CD14-positive monocyte (primary cell): ENCODE measurements at regions not wholly inside any gene's neighbourhood (a gene's known extent, or its start where the extent isn't known, plus 50 kb on each side); places are given as distances from the start of the nearest gene placed in this dataset.

Experiments used
- DNase-seq, 3 donors: peaks; one replicate each; pipeline ENCODE4 v3.0.0-alpha.2; 2011 to 2022
- H2AFZ ChIP-seq: 2 replicates; pipeline ENCODE4 v1.6.0; 2012; ENCODE audit warnings: mild to moderate bottlenecking, low read depth, low read length, inconsistent platforms; ENCODE audit not compliant: insufficient read depth, poor library complexity, severe bottlenecking
- H3K27ac ChIP-seq, 2 donors: 1 replicate in 1 of 2; 2 replicates in 1 of 2; pipeline ENCODE4 v1.5.1; 2012 to 2013; ENCODE audit warnings: low read length in 2 of 2, control low read depth in 1 of 2, inconsistent platforms in 1 of 2, low read depth in 1 of 2, mild to moderate bottlenecking in 1 of 2
- H3K27me3 ChIP-seq, 2 donors: one replicate each; pipeline versions ENCODE4 v1.6.0 to v1.6.1; 2011 to 2013; ENCODE audit warnings: low read length in 2 of 2; ENCODE audit not compliant: control insufficient read depth in 2 of 2, insufficient read depth in 2 of 2
- H3K36me3 ChIP-seq, 2 donors: replicated peaks in 1 of 2; 1 replicate in 1 of 2; 2 replicates in 1 of 2; pipeline versions ENCODE4 v1.5.1 to v1.6.1; 2012 to 2013; ENCODE audit warnings: low read length in 2 of 2, control low read depth in 1 of 2, inconsistent platforms in 1 of 2, mild to moderate bottlenecking in 1 of 2; ENCODE audit not compliant: insufficient read depth in 2 of 2, control insufficient read depth in 1 of 2
- H3K4me1 ChIP-seq, 2 donors: 1 replicate in 1 of 2; 2 replicates in 1 of 2; pipeline versions ENCODE4 v1.5.1 to v1.6.1; 2012 to 2013; ENCODE audit warnings: low read length in 2 of 2, control low read depth in 1 of 2, inconsistent platforms in 1 of 2, mild to moderate bottlenecking in 1 of 2, moderate library complexity in 1 of 2; ENCODE audit not compliant: insufficient read depth in 2 of 2, control insufficient read depth in 1 of 2
- H3K4me2 ChIP-seq: replicated peaks from 2 replicates; pipeline ENCODE3; 2012; ENCODE audit warnings: low read length, moderate library complexity, mild to moderate bottlenecking; ENCODE audit not compliant: poor library complexity, severe bottlenecking; ENCODE audit errors: extremely low read depth
- H3K4me3 ChIP-seq, 3 experiments: fragments of 200-600 bp in 1 of 3; sonication (generic) in 1 of 3; replicated peaks in 1 of 3; 1 replicate in 2 of 3; 2 replicates in 1 of 3; pipeline ENCODE4 v1.5.1; 2011 to 2013; ENCODE audit warnings: low read length in 3 of 3, mild to moderate bottlenecking in 3 of 3, control low read depth in 2 of 3, low read depth in 2 of 3, inconsistent platforms in 1 of 3, moderate library complexity in 1 of 3
- H3K79me2 ChIP-seq: 2 replicates; pipeline ENCODE4 v1.6.0; 2012; ENCODE audit warnings: mild to moderate bottlenecking, control low read depth, inconsistent platforms, low read length, moderate library complexity; ENCODE audit not compliant: insufficient read depth
- H3K9ac ChIP-seq: 2 replicates; pipeline ENCODE4 v1.6.0; 2017; ENCODE audit warnings: low read length, mild to moderate bottlenecking; ENCODE audit not compliant: insufficient read depth, poor library complexity, severe bottlenecking
- H3K9me3 ChIP-seq, 2 donors: replicated peaks in 1 of 2; 1 replicate in 1 of 2; 2 replicates in 1 of 2; pipeline versions ENCODE4 v1.5.1 to v1.6.1; 2012 to 2013; ENCODE audit warnings: low read length in 2 of 2, control low read depth in 1 of 2; ENCODE audit not compliant: control insufficient read depth in 1 of 2, insufficient read depth in 1 of 2
- H4K20me1 ChIP-seq: 2 replicates; pipeline ENCODE4 v1.6.0; 2012; ENCODE audit warnings: mild to moderate bottlenecking, low read length, control low read depth, moderate library complexity; ENCODE audit not compliant: insufficient read depth
- H3K27ac Mint-ChIP-seq, 7 donors: one replicate each; pipeline ENCODE4 v1.8.0; 2020; ENCODE audit warnings: mild to moderate bottlenecking in 7 of 7, mixed read lengths in 7 of 7, moderate library complexity in 6 of 7, inconsistent platforms in 2 of 7
- H3K27me3 Mint-ChIP-seq, 3 donors: one replicate each; pipeline ENCODE4 v1.8.0; 2021 to 2022; ENCODE audit warnings: low read depth in 3 of 3, mild to moderate bottlenecking in 3 of 3, mixed read lengths in 3 of 3, moderate library complexity in 3 of 3, inconsistent platforms in 1 of 3
- H3K36me3 Mint-ChIP-seq, 2 donors: one replicate each; pipeline ENCODE4 v1.8.0; 2020; ENCODE audit warnings: mixed read lengths in 2 of 2, inconsistent platforms in 1 of 2, mild to moderate bottlenecking in 1 of 2
- H3K4me1 Mint-ChIP-seq: one replicate; pipeline ENCODE4 v1.8.0; 2020; ENCODE audit warnings: mild to moderate bottlenecking, mixed read lengths
- H3K4me3 Mint-ChIP-seq, 2 donors: one replicate each; pipeline ENCODE4 v1.8.0; 2020; ENCODE audit warnings: mild to moderate bottlenecking in 2 of 2, mixed read lengths in 2 of 2, moderate library complexity in 1 of 2
- H3K9me3 Mint-ChIP-seq, 7 donors: one replicate each; pipeline ENCODE4 v1.8.0; 2020 to 2022; ENCODE audit warnings: mixed read lengths in 7 of 7, mild to moderate bottlenecking in 6 of 7, moderate library complexity in 6 of 7, inconsistent platforms in 2 of 7
- CTCF ChIP-seq: fragments of 200-600 bp; IDR thresholded peaks from one replicate; pipeline ENCODE4 v1.8.0; 2022; ENCODE audit warnings: antibody characterized with exemption, mild to moderate bottlenecking
- WGBS: methylation state at CpG from one replicate; pipeline ENCODE4 v1.1.5; 2013; ENCODE audit warnings: missing lambda C conversion rate; ENCODE audit not compliant: insufficient coverage; 5-methylcytosine and 5-hydroxymethylcytosine counted together
- intact Hi-C, 2 donors: fragments of 100-400 bp; cut with micrococcal nuclease; formaldehyde crosslinking; loops; one replicate each; pipeline versions ENCODE4 v1.15.0 to v1.15.1; 2023

GRCh38 chr22:27543460-27543859 lies 258.1 kb downstream of the MN1 start:
- no peaks in the 10 kb centered on the region for H3K36me3 ChIP-seq
- H2AFZ ChIP-seq, result no peak overlapping the region
- no peak for DNase-seq
- TF ChIP-seq CTCF, result no peak
- H3K27ac ChIP-seq, result no peak overlapping the region
- Mint-ChIP-seq H3K27me3 (peaks cover 0 to 2% (median 0%) of the 10 kb centered on the region in 3 donors), H3K4me1 (no peaks in the 10 kb centered on the region), H3K9me3 (no peaks in the 10 kb centered on the region), H3K36me3 (no peaks in the 10 kb centered on the region), H3K27ac (peak overlapping the region in 1 of 7 donors; percentile 46), H3K4me3 (no peak overlapping the region)
- H3K27me3 ChIP-seq, result no peaks in the 10 kb centered on the region
- H3K4me1 ChIP-seq, result no peaks in the 10 kb centered on the region
- WGBS, result 93% methylated on average over 2 of the region's 2 CpGs
- intact Hi-C loops, result no loop called here
- no peaks in the 10 kb centered on the region for H3K9me3 ChIP-seq
- H3K4me2 ChIP-seq, result no peak overlapping the region
- no peak overlapping the region for H3K4me3 ChIP-seq
- H3K9ac ChIP-seq, result no peak overlapping the region
- H3K79me2 ChIP-seq, result no peaks in the 10 kb centered on the region
- no peaks in the 10 kb centered on the region for H4K20me1 ChIP-seq

- Mint-ChIP-seq H3K4me3 (no peak overlapping the region), H3K4me1 (no peaks in the 10 kb centered on the region), H3K27me3 (peaks cover 2 to 3% (median 3%) of the 10 kb centered on the region in 3 donors), H3K27ac (no peak overlapping the region), H3K9me3 (no peaks in the 10 kb centered on the region), H3K36me3 (no peaks in the 10 kb centered on the region)
- no peaks in the 10 kb centered on the region for H4K20me1 ChIP-seq
- DNase-seq, result no peak
- H3K36me3 ChIP-seq, result no peaks in the 10 kb centered on the region
- H3K9ac ChIP-seq, result no peak overlapping the region
- intact Hi-C loops, result no loop called here
- TF ChIP-seq CTCF, result no peak
- H3K9me3 ChIP-seq, result no peaks in the 10 kb centered on the region
- 90% methylated on average over 5 of the region's 7 CpGs for WGBS
- no peaks in the 10 kb centered on the region for H3K79me2 ChIP-seq
- no peak overlapping the region for H3K4me2 ChIP-seq
- H3K27me3 ChIP-seq, result no peaks in the 10 kb centered on the region
- no peak overlapping the region for H2AFZ ChIP-seq
- no peak overlapping the region for H3K4me3 ChIP-seq
- no peak overlapping the region for H3K27ac ChIP-seq
- no peaks in the 10 kb centered on the region for H3K4me1 ChIP-seq
Observed at GRCh38 chr22:27545085-27545484, 256.5 kb downstream of the MN1 start.
